Neural cell (in vitro differentiated cells): ENCODE measurements at regions not wholly inside any gene's neighbourhood (a gene's known extent, or its start where the extent isn't known, plus 50 kb on each side); places are given as distances from the start of the nearest gene placed in this dataset.
A peak's percentile ranks its signal among the peaks of the same experiment; 100 is the strongest.

Experiments used
- H2AFZ ChIP-seq: fragments of 200-600, 300-800 bp; sonication (generic), shearing (Covaris generic); 2 replicates; pipeline ENCODE4 v1.6.0; 2014; ENCODE audit warnings: low read depth, mild to moderate bottlenecking, antibody characterized with exemption, low read length, moderate library complexity
- H3F3A ChIP-seq: fragments of 200-600 bp; shearing (Covaris generic); 2 replicates; pipeline ENCODE4 v1.6.1; 2016; ENCODE audit warnings: mild to moderate bottlenecking, moderate library complexity, mixed read lengths, antibody characterized with exemption, low read length; ENCODE audit not compliant: insufficient read depth, poor library complexity, severe bottlenecking
- H3K27ac ChIP-seq: fragments of 200-600, 300-800 bp; sonication (generic), shearing (Covaris generic); 2 replicates; pipeline ENCODE4 v1.5.1; 2014; ENCODE audit warnings: mild to moderate bottlenecking, low read length, moderate library complexity
- H3K27me3 ChIP-seq: fragments of 300-800, 200-600 bp; sonication (generic), shearing (Covaris generic); 2 replicates; pipeline ENCODE4 v1.6.0; 2014; ENCODE audit warnings: mild to moderate bottlenecking, low read depth, low read length, moderate library complexity; ENCODE audit not compliant: insufficient read depth
- H3K36me3 ChIP-seq: fragments of 300-800, 200-600 bp; sonication (generic), shearing (Covaris generic); 2 replicates; pipeline ENCODE4 v1.5.1; 2014; ENCODE audit warnings: mild to moderate bottlenecking, antibody characterized with exemption, low read length, moderate library complexity; ENCODE audit not compliant: insufficient read depth
- H3K4me2 ChIP-seq: fragments of 300-800, 200-600 bp; sonication (generic), shearing (Covaris generic); 2 replicates; pipeline ENCODE4 v1.6.0; 2014; ENCODE audit warnings: mild to moderate bottlenecking, low read length
- H3K4me3 ChIP-seq: fragments of 300-800, 200-600 bp; sonication (generic), shearing (Covaris generic); 2 replicates; pipeline ENCODE4 v1.5.1; 2014; ENCODE audit warnings: mild to moderate bottlenecking, low read length, moderate library complexity
- H3K79me2 ChIP-seq: fragments of 200-600 bp; shearing (Covaris generic); replicated peaks from 2 replicates; pipeline ENCODE4 v1.6.0; 2014; ENCODE audit warnings: mild to moderate bottlenecking, low read length, moderate library complexity; ENCODE audit not compliant: insufficient read depth
- H3K9ac ChIP-seq: fragments of 300-800, 200-600 bp; sonication (generic), shearing (Covaris generic); 2 replicates; pipeline ENCODE4 v1.6.1; 2016; ENCODE audit warnings: mild to moderate bottlenecking, low read length, mixed read lengths
- H3K9me2 ChIP-seq: fragments of 200-600 bp; shearing (Covaris generic); 2 replicates; pipeline ENCODE4 v1.6.1; 2016; ENCODE audit warnings: mild to moderate bottlenecking, low read length, mixed read lengths; ENCODE audit not compliant: insufficient read depth
- H3K9me3 ChIP-seq: fragments of 200-600, 300-800 bp; sonication (generic), shearing (Covaris generic); 2 replicates; pipeline ENCODE4 v1.6.1; 2016; ENCODE audit warnings: mild to moderate bottlenecking, mixed run types, low read length, moderate library complexity, mixed read lengths
- H4K20me1 ChIP-seq: fragments of 200-600 bp; shearing (Covaris generic); 2 replicates; pipeline ENCODE4 v1.6.1; 2016; ENCODE audit warnings: mild to moderate bottlenecking, mixed run types; ENCODE audit not compliant: insufficient read depth
- CTCF ChIP-seq: fragments of 450-650 bp; IDR thresholded peaks from 2 replicates; pipeline ENCODE4 v1.5.1; 2014; ENCODE audit warnings: antibody characterized with exemption, mild to moderate bottlenecking, moderate library complexity; ENCODE audit not compliant: poor library complexity, severe bottlenecking
- EP300 ChIP-seq: fragments of 450-650 bp; conservative IDR thresholded peaks from 2 replicates; pipeline ENCODE4 v1.6.1; 2014; ENCODE audit warnings: antibody characterized with exemption, mild to moderate bottlenecking, moderate library complexity; ENCODE audit not compliant: poor library complexity, severe bottlenecking
- EZH2 ChIP-seq: fragments of 200-600, 300-800 bp; shearing (Covaris generic), sonication (generic); IDR thresholded peaks from 2 replicates; pipeline ENCODE4 v1.6.1; 2014; ENCODE audit warnings: antibody characterized with exemption, low read length, borderline replicate concordance, mild to moderate bottlenecking; ENCODE audit not compliant: insufficient read depth, poor library complexity, severe bottlenecking
- MXI1 ChIP-seq: fragments of 450-650 bp; conservative IDR thresholded peaks from 2 replicates; pipeline ENCODE4 v1.6.1; 2014; ENCODE audit warnings: antibody characterized with exemption, mild to moderate bottlenecking; ENCODE audit not compliant: poor library complexity, severe bottlenecking
- POLR2AphosphoS5 ChIP-seq: IDR thresholded peaks from 2 replicates; pipeline ENCODE4 v1.6.1; 2012
- RAD21 ChIP-seq: fragments of 450-650 bp; conservative IDR thresholded peaks from 2 replicates; pipeline ENCODE4 v1.6.1; 2014; ENCODE audit warnings: antibody characterized with exemption, mild to moderate bottlenecking, moderate library complexity
- REST ChIP-seq: IDR thresholded peaks from 2 replicates; pipeline ENCODE4 v1.6.1; 2012; ENCODE audit warnings: borderline replicate concordance
- SMC3 ChIP-seq: fragments of 450-650 bp; conservative IDR thresholded peaks from 2 replicates; pipeline ENCODE4 v1.6.1; 2014; ENCODE audit warnings: antibody characterized with exemption, mild to moderate bottlenecking, moderate library complexity; ENCODE audit not compliant: poor library complexity
- TAF1 ChIP-seq: IDR thresholded peaks from 2 replicates; pipeline ENCODE4 v1.6.1; 2012; ENCODE audit warnings: low read depth

- no peak overlapping the region for H3K4me2 ChIP-seq
- no peaks in the 10 kb centered on the region for H3K9me3 ChIP-seq
- no peak overlapping the region for H2AFZ ChIP-seq
- no peaks in the 10 kb centered on the region for H3K79me2 ChIP-seq
- TF ChIP-seq EP300 (no peak), SMC3 (no peak), POLR2AphosphoS5 (no peak), MXI1 (no peak), EZH2 (no peak)
- H3F3A ChIP-seq = no peaks in the 10 kb centered on the region
- H3K4me3 ChIP-seq = no peak overlapping the region
- no peaks in the 10 kb centered on the region for H3K9me2 ChIP-seq
- H3K27ac ChIP-seq = no peak overlapping the region
- no peaks in the 10 kb centered on the region for H4K20me1 ChIP-seq
- H3K27me3 ChIP-seq = no peaks in the 10 kb centered on the region
- H3K9ac ChIP-seq = no peak overlapping the region
- H3K36me3 ChIP-seq = no peaks in the 10 kb centered on the region
These were observed 142.9 kb upstream of the ZNF521 start for GRCh38 chr18:25494888-25495287.

GRCh38 chr18:25493401-25493800, 141.4 kb upstream of the ZNF521 start:
- Histone ChIP-seq H3K4me3 (no peak overlapping the region), H3K9me3 (no peaks in the 10 kb centered on the region), H3K9ac (no peak overlapping the region), H3K36me3 (no peaks in the 10 kb centered on the region), H3K9me2 (no peaks in the 10 kb centered on the region), H3K4me2 (no peak overlapping the region), H2AFZ (no peak overlapping the region), H3K27me3 (no peaks in the 10 kb centered on the region), H4K20me1 (no peaks in the 10 kb centered on the region), H3F3A (no peaks in the 10 kb centered on the region), H3K79me2 (no peaks in the 10 kb centered on the region), H3K27ac (no peak overlapping the region)
- no peak for TF ChIP-seq SMC3
- TF ChIP-seq RAD21 = no peak
- TF ChIP-seq REST = no peak
- no peak for TF ChIP-seq EP300
- no peak for TF ChIP-seq TAF1
- no peak for TF ChIP-seq MXI1
- no peak for TF ChIP-seq EZH2

GRCh38 chr18:25490316-25490715, 138.3 kb upstream of the ZNF521 start:
- Histone ChIP-seq H3K4me2 (no peak overlapping the region), H4K20me1 (no peaks in the 10 kb centered on the region), H3K9ac (no peak overlapping the region), H3K27me3 (no peaks in the 10 kb centered on the region), H3K79me2 (no peaks in the 10 kb centered on the region), H3F3A (no peaks in the 10 kb centered on the region), H3K9me3 (no peaks in the 10 kb centered on the region), H3K9me2 (no peaks in the 10 kb centered on the region), H3K36me3 (no peaks in the 10 kb centered on the region), H3K4me3 (no peak overlapping the region), H3K27ac (no peak overlapping the region), H2AFZ (no peak overlapping the region)
- TF ChIP-seq EP300 (peak; percentile 72), POLR2AphosphoS5 (peak; percentile 10), CTCF (no peak)
